ENCODE measurements at regions not wholly inside any gene's neighbourhood (a gene's known extent, or its start where the extent isn't known, plus 50 kb on each side); places are given as distances from the start of the nearest gene placed in this dataset.

DNA sequence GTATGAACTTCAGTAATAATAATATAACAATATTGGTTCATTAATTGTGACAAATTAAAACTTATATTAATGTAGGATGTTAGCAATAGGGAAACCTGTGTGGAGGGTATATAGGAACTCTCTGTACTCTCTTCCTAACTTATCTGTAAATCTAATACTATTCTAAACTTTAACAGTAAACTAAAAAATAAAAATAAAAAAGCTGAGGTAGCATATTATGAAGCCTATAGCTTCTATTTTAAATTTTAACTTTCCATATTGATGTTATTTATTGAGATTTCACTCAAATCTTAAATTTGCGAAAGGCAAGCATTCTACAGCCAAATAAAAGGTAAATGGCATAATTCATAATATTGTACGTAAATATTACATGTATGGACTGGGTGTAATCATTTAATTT, 326.4 kb downstream of the MEI4 start:
- H3F3A ChIP-seq (ENCODE audit: insufficient read depth): no peaks in the 10 kb centered on the region
- H3K4me2 ChIP-seq (ENCODE audit: low read depth, low read length, poor library complexity, severe bottlenecking): no peak overlapping the region
- no peaks in the 10 kb centered on the region for H3K36me3 ChIP-seq (ENCODE audit: low read length)
- no peak overlapping the region for H3K27ac ChIP-seq (ENCODE audit: low read depth, low read length)
- H3K9me2 ChIP-seq (replicated peaks; ENCODE audit: insufficient read depth, low read length): no peaks in the 10 kb centered on the region
- no peak for TF ChIP-seq EZH2phosphoT487 (conservative IDR thresholded peaks at IDR 0.05; ENCODE audit: low read length)
- no peak overlapping the region for H3K9ac ChIP-seq (ENCODE audit: low read length)
- H3K4me3 ChIP-seq (ENCODE audit: insufficient read depth, low read length, poor library complexity, severe bottlenecking): no peak overlapping the region
- H4K20me1 ChIP-seq (ENCODE audit: low read depth, low read length): no peaks in the 10 kb centered on the region
- no peak overlapping the region for H2AFZ ChIP-seq (ENCODE audit: low read depth, low read length, severe bottlenecking)
- no peaks in the 10 kb centered on the region for H3K27me3 ChIP-seq (ENCODE audit: low read length)
- no peaks in the 10 kb centered on the region for H3K79me2 ChIP-seq (ENCODE audit: insufficient read depth, low read length)
- H3K9me3 ChIP-seq (ENCODE audit: insufficient read depth, low read length): no peaks in the 10 kb centered on the region

DNA sequence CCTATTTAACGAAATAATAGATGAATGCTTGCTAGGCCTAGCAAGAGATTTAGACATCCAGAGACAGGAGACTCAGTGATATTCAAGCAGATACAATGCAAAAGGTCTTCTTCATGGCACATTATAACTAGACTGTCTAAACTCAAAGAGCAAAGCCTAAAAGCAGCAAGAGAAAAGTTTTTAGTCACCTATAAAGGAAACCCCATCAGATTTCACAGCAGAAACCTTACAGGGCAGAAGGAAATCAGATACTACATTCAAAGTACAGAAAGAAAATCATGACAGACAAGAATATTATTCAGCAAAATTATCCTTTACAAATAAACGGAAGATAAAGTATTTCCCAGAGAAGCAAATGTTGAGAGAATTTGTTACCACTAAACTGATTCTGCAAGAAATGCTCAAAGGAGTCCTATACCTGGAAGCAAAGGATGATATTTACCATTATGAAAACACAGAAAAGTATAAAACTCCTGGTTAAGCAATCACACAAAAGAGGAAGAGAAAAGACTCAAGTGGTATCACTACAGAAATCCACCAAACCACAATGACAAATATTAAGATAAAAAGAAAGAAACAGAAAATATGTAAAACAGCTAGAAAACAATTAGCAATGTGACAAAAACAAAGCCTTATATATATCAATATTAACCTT, 333.7 kb downstream of the MEI4 start:
- Histone ChIP-seq H3F3A (ENCODE audit: insufficient read depth) (no peaks in the 10 kb centered on the region), H3K4me3 (ENCODE audit: insufficient read depth, low read length, poor library complexity, severe bottlenecking) (no peak overlapping the region), H3K79me2 (ENCODE audit: insufficient read depth, low read length) (no peaks in the 10 kb centered on the region), H3K9me2 (replicated peaks; ENCODE audit: insufficient read depth, low read length) (no peaks in the 10 kb centered on the region), H3K27me3 (ENCODE audit: low read length) (no peaks in the 10 kb centered on the region), H2AFZ (ENCODE audit: low read depth, low read length, severe bottlenecking) (no peak overlapping the region), H3K9me3 (ENCODE audit: insufficient read depth, low read length) (no peaks in the 10 kb centered on the region), H3K9ac (ENCODE audit: low read length) (no peak overlapping the region), H3K27ac (ENCODE audit: low read depth, low read length) (no peak overlapping the region), H3K4me2 (ENCODE audit: low read depth, low read length, poor library complexity, severe bottlenecking) (no peak overlapping the region), H3K36me3 (ENCODE audit: low read length) (no peaks in the 10 kb centered on the region), H4K20me1 (ENCODE audit: low read depth, low read length) (no peaks in the 10 kb centered on the region; the same call in 1 of the 2 replicates)
- TF ChIP-seq EZH2phosphoT487 (conservative IDR thresholded peaks at IDR 0.05; ENCODE audit: low read length): no peak

DNA sequence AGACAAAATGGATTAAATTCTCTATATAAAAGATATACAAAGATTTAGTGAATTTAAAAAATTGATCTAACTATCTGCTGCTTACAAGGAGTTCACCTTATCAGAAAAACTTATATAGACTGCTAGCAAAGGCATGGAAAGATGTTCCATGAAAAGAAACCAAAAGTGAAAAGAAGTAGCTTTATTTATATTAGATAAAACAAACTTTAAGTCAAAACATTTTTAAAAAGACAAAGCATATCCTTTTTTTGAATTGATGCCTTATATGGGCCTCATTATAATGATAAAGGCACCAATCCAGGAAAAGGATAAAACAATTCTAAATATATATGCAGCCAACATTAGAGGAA, 334.2 kb downstream of the MEI4 start:
- Histone ChIP-seq H3K36me3 (ENCODE audit: low read length) (no peaks in the 10 kb centered on the region), H3F3A (ENCODE audit: insufficient read depth) (no peaks in the 10 kb centered on the region), H3K9ac (ENCODE audit: low read length) (no peak overlapping the region), H3K9me3 (ENCODE audit: insufficient read depth, low read length) (no peaks in the 10 kb centered on the region), H2AFZ (ENCODE audit: low read depth, low read length, severe bottlenecking) (no peak overlapping the region), H4K20me1 (ENCODE audit: low read depth, low read length) (no peaks in the 10 kb centered on the region; the same call in 1 of the 2 replicates), H3K27me3 (ENCODE audit: low read length) (no peaks in the 10 kb centered on the region), H3K4me2 (ENCODE audit: low read depth, low read length, poor library complexity, severe bottlenecking) (no peak overlapping the region), H3K79me2 (ENCODE audit: insufficient read depth, low read length) (no peaks in the 10 kb centered on the region), H3K27ac (ENCODE audit: low read depth, low read length) (no peak overlapping the region), H3K4me3 (ENCODE audit: insufficient read depth, low read length, poor library complexity, severe bottlenecking) (no peak overlapping the region), H3K9me2 (replicated peaks; ENCODE audit: insufficient read depth, low read length) (no peaks in the 10 kb centered on the region)
- TF ChIP-seq, protein P1, sequence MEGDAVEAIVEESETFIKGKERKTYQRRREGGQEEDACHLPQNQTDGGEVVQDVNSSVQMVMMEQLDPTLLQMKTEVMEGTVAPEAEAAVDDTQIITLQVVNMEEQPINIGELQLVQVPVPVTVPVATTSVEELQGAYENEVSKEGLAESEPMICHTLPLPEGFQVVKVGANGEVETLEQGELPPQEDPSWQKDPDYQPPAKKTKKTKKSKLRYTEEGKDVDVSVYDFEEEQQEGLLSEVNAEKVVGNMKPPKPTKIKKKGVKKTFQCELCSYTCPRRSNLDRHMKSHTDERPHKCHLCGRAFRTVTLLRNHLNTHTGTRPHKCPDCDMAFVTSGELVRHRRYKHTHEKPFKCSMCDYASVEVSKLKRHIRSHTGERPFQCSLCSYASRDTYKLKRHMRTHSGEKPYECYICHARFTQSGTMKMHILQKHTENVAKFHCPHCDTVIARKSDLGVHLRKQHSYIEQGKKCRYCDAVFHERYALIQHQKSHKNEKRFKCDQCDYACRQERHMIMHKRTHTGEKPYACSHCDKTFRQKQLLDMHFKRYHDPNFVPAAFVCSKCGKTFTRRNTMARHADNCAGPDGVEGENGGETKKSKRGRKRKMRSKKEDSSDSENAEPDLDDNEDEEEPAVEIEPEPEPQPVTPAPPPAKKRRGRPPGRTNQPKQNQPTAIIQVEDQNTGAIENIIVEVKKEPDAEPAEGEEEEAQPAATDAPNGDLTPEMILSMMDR (IDR thresholded peaks at IDR 0.05; ENCODE audit: insufficient read depth, low read length, poor library complexity, severe bottlenecking): no peak
- TF ChIP-seq EZH2phosphoT487 (conservative IDR thresholded peaks at IDR 0.05; ENCODE audit: low read length): no peak

DNA sequence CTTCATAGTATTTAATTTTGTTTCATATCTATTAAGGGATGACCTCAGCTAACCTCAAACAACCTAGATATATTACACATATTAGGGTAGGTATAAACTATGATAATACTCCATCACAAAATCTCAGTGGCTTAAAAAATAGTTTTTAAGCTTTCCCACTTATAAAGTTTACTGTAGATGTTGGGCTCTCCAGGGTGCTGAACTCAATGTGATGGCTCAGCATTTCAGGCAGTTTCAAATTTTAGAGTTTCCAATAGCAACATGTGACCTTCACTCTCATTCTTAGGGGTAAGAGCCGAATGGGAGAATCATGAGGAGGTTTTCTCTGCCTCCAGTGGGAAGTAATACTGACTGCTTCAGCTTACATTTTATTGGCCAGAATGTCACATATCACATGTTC, 357.3 kb downstream of the MEI4 start:
- H4K20me1 ChIP-seq (ENCODE audit: low read depth, low read length): no peaks in the 10 kb centered on the region
- H3K79me2 ChIP-seq (ENCODE audit: insufficient read depth, low read length): no peaks in the 10 kb centered on the region
- H3K4me3 ChIP-seq (ENCODE audit: insufficient read depth, low read length, poor library complexity, severe bottlenecking): no peak overlapping the region
- TF ChIP-seq EZH2phosphoT487 (conservative IDR thresholded peaks at IDR 0.05; ENCODE audit: low read length): no peak
- TF ChIP-seq, protein P1 (IDR thresholded peaks at IDR 0.05; ENCODE audit: insufficient read depth, low read length, poor library complexity, severe bottlenecking): no peak
- no peaks in the 10 kb centered on the region for H3K36me3 ChIP-seq (ENCODE audit: low read length)
- no peaks in the 10 kb centered on the region for H3K27me3 ChIP-seq (ENCODE audit: low read length)
- H3F3A ChIP-seq (ENCODE audit: insufficient read depth): no peaks in the 10 kb centered on the region
- H3K9ac ChIP-seq (ENCODE audit: low read length): no peak overlapping the region
- no peaks in the 10 kb centered on the region for H3K9me2 ChIP-seq (replicated peaks; ENCODE audit: insufficient read depth, low read length)
- no peaks in the 10 kb centered on the region for H3K9me3 ChIP-seq (ENCODE audit: insufficient read depth, low read length)
- no peak overlapping the region for H3K4me2 ChIP-seq (ENCODE audit: low read depth, low read length, poor library complexity, severe bottlenecking)
- H2AFZ ChIP-seq (ENCODE audit: low read depth, low read length, severe bottlenecking): no peak overlapping the region
- H3K27ac ChIP-seq (ENCODE audit: low read depth, low read length): no peak overlapping the region

All from SU-DHL-6 (cell line).